NCI-H2081 (cell line): ENCODE measurements at regions not wholly inside any gene's neighbourhood (a gene's known extent, or its start where the extent isn't known, plus 50 kb on each side); places are given as distances from the start of the nearest gene placed in this dataset.

Experiments used
- DNase-seq, 2 experiments: peaks; one replicate each; lab custom pipeline; 2025; lab: John Stamatoyannopoulos, UW

- no peak for DNase-seq
These were observed 1488.4 kb downstream of the MRPL39 start for GRCh38 chr21:24118738-24119459.

- DNase-seq: no peak
These were observed 1492.1 kb downstream of the MRPL39 start for GRCh38 chr21:24115141-24115540.

- no peak for DNase-seq
These were observed 1495.3 kb downstream of the MRPL39 start for GRCh38 chr21:24112020-24112419.

- no peak for DNase-seq
These were observed 1496.4 kb downstream of the MRPL39 start for GRCh38 chr21:24110846-24111245.

- DNase-seq: no peak
These were observed 1510.1 kb downstream of the MRPL39 start for GRCh38 chr21:24097181-24097580.

- no peak for DNase-seq
These were observed 1510.6 kb downstream of the MRPL39 start for GRCh38 chr21:24096651-24097050.

GRCh38 chr21:24093032-24093431 lies 1514.2 kb downstream of the MRPL39 start:
- DNase-seq: no peak

GRCh38 chr21:24076179-24076578 lies 1531.1 kb downstream of the MRPL39 start:
- DNase-seq: no peak

GRCh38 chr21:24055696-24056095 lies 1551.6 kb downstream of the MRPL39 start:
- DNase-seq: no peak

GRCh38 chr21:24050231-24050630 lies 1557.0 kb downstream of the MRPL39 start:
- no peak for DNase-seq

- no peak for DNase-seq
These were observed 1560.3 kb downstream of the MRPL39 start for GRCh38 chr21:24046829-24047443.

- no peak for DNase-seq
These were observed 1561.5 kb downstream of the MRPL39 start for GRCh38 chr21:24045775-24046215.

GRCh38 chr21:24045373-24045772 lies 1561.9 kb downstream of the MRPL39 start:
- DNase-seq: no peak

GRCh38 chr21:24042687-24043086 lies 1564.6 kb downstream of the MRPL39 start:
- no peak for DNase-seq

- no peak for DNase-seq
These were observed 1574.5 kb downstream of the MRPL39 start for GRCh38 chr21:24032709-24033232.

GRCh38 chr21:24027396-24027795 lies 1579.9 kb downstream of the MRPL39 start:
- DNase-seq: no peak

- DNase-seq: no peak
These were observed 1582.2 kb downstream of the MRPL39 start for GRCh38 chr21:24025101-24025500.

GRCh38 chr21:24023936-24024335 lies 1583.3 kb downstream of the MRPL39 start:
- peak; percentile 58 to 86 for DNase-seq

GRCh38 chr21:24023402-24023801 lies 1583.9 kb downstream of the MRPL39 start:
- peak; percentile 50 to 87 for DNase-seq

GRCh38 chr21:24014381-24014780 lies 1592.9 kb downstream of the MRPL39 start:
- no peak for DNase-seq

GRCh38 chr21:24011087-24011486 lies 1596.2 kb downstream of the MRPL39 start:
- no peak for DNase-seq

- no peak for DNase-seq
These were observed 1599.7 kb downstream of the MRPL39 start for GRCh38 chr21:24007592-24007991.

- DNase-seq: no peak
These were observed 1620.3 kb downstream of the MRPL39 start for GRCh38 chr21:23986987-23987386.
